HG03108 (cell line): ENCODE measurements at regions not wholly inside any gene's neighbourhood (a gene's known extent, or its start where the extent isn't known, plus 50 kb on each side); places are given as distances from the start of the nearest gene placed in this dataset.

Experiments used
- ATAC-seq: cut with Tn5 transposase; IDR thresholded peaks from one replicate; pipeline ENCODE4 v1.9.1; 2021; ENCODE audit warnings: moderate library complexity; ENCODE audit not compliant: unreplicated experiment

DNA sequence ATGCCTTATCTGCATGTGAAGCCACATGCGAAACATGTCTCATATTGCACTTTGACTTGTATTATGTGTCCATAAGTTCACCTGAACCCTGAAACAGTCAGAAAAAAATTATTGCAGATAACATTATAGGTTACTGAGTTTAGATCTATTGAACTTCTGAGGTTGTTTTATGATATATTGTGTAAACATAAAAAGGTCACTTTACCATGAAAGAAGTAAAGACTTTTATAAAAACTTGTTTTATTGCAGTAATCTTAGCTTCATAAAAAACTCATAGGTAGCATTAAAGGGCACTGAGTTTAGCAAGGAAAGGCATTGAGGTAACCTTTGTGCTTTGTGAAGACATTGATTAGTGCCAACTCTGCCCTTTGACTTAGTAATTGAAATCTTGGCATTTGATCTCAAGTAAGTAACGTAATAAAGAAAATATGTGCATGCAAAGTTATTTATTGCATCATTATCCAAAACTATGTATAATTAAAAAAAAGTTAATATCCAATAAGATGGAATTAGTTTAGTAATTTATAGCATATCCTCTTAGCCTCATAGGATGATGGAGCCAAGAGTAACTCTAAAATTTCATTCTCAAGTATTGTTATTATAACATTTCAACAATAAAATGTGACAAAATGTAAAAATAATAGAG lies 313.3 kb upstream of the ATP2B1 start:
- ATAC-seq = no peak

DNA sequence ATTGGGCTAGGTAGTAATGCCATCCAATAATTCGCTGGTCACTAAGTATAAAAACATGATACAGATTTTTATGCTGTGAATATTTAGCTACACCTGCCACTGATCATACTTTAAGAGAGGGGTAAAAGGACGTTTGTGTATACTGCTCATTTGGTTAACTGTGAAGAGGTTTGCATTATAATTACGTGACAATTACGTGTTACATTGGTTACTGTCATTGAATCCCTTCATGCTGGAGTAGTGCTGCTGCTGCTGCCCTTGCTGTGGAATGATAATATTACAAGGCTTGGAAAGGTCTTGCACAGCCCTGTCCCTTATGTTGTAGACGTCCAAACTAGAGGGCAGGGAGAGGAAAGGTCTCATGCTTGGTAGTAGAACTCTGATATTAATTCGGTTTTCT lies 312.2 kb upstream of the ATP2B1 start:
- ATAC-seq = no peak

DNA sequence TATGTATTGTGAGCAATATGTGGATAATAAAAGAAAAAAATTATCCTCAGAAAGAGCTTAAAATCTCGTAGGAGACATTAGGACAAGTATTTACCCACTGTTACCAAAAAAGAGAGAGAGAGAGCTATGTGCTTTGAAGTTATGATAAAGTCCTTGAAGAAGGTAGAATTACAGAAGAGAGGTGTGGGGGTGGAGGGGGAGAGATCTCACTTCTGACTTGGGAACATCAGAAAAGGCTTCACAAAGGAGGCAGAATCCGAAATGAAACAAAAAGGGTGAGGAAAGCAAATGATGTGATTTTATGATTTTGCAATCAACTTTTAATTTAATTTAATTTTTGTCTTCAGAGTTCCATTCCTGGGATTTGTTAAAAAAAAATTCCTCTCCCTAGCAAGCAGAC lies 311.8 kb upstream of the ATP2B1 start:
- no peak for ATAC-seq

DNA sequence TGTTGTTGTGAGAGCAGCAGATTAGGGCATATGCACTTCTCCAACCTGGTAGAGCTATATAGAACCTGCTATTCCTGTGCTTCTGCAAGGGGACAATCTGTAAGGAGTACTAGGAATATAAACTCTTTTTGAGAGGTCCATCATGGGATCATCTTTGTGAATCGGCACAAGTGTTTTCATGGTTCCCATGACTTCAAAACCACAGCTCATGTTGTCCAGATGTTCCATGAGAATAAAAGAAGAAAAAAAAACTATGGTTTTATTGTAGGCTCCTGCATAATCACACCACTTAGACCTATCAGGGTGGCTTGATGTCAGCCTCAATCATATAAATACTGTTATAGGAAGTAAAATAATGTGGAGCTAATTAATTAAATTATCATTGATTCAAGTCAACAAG lies 311.4 kb upstream of the ATP2B1 start:
- ATAC-seq = no peak

DNA sequence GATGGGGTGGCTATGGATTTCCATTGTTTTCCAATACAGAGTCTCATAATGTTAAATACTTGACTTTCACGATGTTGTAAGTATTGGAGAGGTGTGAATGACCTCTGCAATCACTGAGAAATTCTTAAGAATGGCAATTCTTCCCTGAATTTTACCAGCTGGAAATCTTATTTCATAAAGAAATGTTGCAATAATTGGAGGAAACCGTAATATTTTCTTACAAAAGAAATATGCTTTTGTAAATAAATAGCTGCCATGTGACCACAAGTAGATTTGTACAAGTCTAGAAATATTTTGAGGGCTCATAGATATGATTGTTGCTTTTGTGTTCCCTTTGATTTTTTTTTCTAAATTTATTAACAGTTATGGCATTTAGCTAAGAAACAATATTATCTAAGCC lies 308.7 kb upstream of the ATP2B1 start:
- no peak for ATAC-seq

DNA sequence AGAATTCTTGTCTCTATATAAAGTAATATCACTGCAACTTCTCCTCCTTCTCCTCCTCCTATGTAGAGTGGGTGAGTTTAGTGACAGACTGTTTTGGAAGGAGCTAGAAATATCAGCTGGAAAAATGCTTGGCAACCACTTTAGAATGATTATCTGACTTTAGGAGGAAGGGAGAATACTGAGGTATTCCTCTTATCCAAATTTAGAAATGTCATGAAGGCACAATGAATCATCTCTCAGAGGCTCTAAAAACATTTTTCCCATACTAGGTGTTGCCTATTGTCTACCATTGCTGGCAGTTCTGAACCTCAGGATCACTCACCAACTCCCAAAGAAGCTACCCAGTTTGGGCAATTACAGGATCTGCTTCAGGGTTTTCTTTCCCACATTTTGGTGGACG lies 306.6 kb upstream of the ATP2B1 start:
- ATAC-seq = no peak

DNA sequence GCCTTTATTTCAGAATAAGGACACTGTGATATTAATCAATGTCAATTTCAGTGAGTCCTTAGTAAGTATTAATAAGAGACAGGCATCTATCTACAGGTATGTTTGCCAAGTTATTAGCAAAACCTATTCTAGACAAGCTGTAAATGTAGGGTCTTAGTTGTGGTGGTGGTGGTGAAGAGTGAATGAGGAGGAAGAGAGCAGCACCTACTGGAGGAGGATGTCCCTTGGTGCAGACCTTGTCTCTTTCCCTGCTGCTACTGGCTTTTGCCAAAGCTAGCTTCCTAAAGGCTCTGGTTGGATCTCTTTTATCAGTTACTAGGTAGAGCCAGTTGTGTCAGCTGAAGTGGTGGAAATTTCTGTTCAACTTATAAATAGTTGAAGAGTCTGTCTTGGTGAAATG lies 304.8 kb upstream of the ATP2B1 start:
- ATAC-seq = no peak

DNA sequence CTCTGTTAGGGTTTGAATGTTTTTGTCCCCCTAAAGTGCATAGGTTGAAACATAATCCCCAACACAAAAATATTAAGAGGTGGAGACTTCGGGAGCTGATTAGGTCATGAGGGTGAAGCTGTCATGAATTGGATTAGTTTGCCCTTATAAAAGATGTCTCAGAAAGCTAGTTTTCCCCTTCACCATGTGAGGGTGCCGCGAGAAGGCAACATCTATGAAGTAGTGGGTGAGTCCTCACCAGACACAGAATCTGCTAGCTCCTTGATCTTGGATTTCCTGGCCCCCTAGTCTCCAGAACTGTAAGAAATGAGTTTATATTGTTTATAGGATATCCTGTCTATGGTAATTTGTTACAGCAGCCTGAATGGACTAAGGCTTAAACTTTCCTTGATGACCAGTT lies 301.5 kb upstream of the ATP2B1 start:
- ATAC-seq = no peak

DNA sequence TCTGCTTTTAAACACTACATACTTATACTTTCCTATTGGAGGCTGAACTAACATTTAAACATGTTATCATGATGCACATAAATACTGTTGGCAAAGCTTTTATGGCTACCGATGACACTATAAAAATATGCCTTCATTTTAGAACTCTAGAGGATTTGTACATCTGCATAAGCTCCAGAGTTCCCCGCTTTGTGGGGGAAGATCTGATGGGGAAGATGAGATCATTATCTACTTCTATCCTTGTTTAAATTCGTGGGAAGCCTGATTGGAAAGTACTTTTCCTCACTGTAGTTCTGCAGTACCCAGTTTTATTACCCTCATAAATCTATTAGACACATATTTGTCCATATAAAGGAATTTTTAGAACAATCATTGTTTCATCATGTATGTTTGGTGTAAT lies 299.6 kb upstream of the ATP2B1 start:
- no peak for ATAC-seq

DNA sequence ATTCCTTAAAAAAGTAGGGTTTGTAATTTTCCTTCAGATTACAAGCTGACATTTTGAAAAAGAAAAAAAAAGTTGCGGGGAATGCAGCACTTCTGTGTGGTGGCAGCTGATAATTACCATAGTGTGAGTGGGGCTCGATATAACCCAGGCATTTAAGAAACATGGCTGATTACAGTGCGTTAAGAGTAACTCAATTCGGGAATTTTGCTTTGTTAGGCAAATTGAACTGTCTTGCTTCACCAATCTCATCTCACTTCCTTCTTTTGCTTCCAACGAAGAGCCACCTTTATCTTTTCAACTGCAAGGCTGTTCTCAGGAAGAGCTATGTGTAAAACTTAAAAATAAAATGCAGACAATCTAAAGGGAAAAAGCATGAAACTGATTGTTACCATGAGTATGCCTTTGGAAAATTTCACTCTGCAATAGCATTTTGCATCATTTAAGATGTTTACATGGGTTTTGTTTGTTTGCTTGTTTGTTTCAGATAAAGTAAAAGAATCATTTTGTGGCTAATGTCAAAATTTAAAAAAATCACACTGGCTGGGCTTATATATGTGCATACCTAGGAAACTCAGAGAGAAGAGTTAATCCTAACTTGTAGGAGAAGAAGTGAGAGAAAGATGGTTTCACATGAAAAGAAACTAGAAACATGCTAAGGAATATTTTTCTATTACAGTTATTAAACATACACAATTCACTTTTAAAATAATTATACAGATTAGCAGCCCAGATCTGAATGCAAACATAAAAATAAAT lies 295.9 kb upstream of the ATP2B1 start:
- no peak for ATAC-seq

DNA sequence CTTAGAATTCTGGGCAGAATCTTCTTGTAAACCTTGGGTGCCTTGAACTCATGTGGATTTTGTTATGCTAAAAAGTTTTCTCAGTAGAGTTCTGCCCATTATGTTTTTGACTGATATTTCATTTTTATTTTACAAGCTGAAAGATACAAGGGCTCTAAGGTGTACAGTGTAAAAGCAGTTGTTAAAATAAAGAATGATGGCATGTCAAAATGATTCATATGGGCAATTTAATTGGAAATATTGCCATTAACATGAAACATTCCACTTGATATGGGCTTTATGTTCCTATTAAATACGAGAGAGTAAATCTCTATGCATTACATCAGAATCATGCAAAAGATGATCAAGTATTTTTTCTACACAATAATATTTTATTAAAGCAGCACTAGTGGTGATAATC lies 295.1 kb upstream of the ATP2B1 start:
- ATAC-seq = no peak

DNA sequence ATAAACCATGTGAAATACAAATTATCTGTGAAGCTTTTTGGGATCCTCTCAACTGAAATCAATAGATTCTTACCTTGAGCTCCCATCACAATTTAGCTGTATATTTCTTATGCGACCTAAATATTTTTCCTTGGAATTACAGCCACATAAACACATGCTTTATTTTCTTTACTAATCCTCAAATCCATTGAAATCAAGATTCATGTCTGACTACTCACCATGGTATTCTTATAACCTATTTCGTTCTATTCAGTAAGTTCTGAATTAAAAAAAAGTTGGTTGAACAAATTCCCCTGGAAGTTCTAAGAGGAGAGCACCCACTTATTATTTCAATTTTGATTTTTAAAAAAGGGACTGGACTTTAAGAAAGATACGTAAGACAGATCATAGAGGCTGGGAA lies 292.1 kb upstream of the ATP2B1 start:
- ATAC-seq = no peak

DNA sequence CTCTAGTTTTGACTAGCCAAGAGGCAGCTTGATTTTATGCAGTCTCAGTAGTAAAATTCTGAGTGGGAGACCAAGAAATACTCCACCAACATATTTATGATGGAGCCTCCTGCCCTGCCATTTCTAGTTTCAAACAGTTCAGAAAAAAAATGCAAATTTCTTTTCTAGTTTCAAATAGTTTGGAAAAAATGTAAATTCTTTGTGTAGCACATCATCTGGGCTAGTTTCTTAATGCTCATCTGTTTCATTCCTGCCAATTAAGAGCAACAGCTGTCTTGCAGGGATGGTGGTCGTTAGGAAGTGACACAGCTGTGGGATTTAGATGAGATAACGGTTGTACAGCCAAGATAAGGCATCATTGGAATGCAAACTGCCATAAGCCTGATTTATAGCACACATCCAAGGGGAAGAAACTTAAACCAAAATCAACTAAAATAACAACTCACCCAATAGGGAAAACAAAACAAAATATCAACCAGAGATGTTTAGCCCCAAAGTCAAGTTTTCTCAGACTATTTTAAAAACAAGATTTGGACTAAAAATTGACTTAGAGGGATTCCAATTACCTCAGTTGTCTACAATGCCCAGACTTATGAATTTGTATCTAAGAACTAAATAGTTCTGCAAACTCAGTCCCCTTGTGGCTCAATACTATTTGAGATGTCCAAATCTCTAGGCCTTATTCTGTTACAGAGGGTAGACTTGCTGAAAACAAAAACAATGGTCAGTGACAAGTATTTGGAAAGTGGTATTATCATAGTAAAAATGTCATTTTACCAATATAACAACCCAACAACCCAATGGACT lies 291.3 kb upstream of the ATP2B1 start:
- ATAC-seq = no peak

DNA sequence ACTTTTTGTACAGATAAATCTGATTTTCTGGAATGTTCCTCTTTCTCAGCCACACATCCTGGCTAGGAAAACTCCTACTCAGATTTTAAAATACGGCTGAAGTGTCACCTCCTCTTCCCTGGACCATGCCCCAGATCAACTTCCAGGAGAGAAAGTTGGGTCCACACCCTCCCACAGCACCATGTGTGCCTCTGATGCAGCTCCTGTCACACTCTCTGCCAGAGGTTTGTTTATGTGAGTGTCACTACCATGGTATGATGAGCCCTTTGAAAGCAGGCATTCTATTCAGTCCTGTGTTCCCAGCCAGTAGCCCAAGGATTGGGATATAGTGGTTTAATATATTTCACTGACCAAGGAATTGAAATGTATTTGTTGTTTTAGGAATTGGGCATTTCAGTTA lies 287.2 kb upstream of the ATP2B1 start:
- ATAC-seq = no peak

DNA sequence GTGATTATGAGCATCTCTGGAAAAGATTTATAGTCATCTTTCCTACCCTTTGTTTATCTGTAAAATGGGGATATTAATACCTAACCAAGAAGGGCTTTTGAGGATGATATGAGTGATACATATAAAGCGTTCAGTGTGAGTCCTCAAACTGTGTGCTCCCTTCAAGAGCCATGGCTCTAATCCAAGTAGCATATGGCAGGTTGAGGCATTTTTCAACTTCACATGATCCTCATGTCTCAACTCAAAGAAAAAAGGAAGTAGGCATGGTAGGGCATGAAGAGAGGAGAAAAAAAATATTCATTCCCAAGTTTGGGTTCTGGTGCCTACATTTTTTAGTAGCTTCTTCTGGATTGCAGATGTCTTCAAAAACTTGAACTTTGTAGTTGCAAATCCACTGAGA lies 286.3 kb upstream of the ATP2B1 start:
- ATAC-seq = no peak

DNA sequence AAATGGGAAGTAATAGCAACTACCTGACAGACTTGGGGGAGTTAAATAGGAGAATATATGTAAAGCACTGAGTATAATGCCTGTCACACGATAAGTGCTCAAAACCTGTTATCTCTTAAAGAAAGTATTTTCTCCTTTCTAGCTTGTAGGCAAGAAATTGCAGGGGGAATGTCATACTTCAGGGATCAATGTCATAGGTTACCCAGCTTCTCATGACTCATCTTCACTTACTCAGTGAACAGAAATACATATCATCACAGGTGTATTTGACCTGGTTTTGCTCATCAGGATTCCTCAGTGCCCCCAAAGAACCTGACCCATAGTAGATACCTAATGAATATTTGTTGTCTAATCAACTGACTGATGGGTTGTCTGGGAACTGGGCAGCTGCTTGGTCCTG lies 285.0 kb upstream of the ATP2B1 start:
- ATAC-seq = no peak

DNA sequence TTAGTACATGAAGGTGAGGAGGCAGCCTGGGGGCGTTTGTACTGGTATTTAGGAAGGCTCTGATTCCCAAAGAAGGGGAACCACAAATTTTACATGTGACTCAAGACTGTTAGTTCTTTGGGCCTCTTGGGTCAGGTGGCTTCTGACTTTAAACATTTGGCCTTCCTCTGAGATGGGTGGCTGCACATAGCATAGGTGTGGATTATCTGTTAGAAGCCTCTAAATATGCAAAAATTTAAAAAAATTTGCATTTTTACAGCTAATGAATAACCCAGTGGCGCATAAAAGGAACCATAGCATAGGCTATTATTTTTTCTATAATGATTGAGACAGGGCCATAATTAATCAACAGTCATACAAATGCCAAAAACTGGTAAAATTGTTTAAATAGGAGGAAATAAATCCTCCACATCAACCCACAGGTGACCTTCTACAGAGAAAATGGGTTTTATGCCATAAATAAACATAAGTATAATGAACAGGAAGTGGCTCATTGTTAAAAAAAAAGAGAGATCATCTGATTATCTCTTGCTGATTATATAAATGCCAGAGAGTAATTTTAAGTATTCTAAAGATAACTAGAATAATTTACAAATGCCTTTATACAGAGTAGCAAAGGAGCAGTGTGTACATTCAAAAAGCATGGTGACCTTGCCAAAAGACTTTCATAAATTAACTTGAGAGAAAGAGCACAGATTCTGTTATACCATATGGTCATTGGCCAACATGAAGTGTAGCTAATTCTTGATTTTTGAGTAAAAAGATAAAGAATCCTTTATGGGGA lies 284.2 kb upstream of the ATP2B1 start:
- no peak for ATAC-seq

DNA sequence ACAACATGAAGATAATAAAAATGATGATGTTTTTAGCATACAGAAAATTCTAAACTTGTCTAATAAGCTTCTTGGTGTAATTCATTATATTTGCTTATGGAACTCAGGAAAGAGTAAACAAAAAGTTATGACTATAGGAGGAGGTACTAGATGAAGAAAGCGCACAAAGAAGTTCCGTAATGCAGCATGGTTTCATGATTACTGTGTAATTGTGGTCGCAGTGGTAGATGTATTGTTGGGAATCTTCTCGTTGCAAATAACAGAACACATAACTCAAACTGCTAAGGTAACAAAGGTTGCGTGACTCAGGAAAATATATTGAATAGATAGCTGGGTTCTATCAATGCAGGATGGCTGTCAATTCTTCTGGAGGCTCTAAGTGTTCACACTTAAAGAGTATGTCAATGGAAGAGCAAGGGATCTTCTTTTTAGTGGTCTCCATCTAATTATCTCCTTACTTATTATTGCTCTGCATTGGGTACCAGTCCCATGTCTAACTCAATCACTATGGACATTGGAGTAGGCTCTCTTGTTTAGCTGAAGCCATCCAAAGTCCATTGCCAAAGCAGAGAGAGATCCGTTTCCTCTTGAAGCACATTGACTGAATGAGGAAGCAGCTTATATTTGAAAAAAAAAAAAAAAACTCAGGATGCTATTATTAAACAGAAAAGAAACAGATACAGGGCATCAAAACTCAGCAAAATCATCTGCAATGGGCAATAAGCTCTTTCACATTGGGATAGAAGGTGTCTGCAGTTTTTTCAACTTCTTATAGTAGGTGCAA lies 283.4 kb upstream of the ATP2B1 start:
- ATAC-seq = no peak

DNA sequence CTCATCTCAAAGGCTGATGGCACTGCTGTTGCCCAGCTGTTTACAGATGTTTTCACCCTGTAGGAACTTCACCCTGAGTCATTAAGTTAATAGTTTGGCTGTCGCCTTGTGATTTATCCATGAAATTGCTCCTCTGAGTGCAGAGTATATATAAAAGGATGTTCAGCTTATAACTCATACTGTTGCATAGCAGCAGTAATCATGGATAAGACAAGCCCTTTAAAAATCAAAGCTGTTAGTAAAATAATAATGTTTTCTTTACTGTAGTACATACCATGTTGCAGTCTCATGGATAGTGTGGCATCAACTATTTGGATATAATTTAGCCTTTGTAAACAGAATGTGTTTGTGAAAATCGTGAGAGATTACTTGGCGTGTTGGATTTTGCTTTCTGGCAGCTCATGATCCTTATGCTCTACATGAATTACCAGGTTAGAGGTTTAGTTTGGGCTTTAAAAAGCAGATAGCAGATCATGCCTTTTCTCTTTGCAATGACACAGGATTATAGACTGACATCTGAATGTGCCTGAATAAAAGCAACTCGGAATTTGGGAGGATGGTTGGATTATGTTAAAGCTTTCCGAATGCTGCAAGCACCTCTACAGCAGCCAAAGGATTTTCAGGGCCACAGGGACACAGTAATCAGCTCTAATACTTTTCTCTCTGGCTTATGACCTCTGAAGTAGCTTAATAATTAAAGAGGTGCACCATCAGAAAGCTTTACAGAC lies 279.7 kb upstream of the ATP2B1 start:
- ATAC-seq = no peak

DNA sequence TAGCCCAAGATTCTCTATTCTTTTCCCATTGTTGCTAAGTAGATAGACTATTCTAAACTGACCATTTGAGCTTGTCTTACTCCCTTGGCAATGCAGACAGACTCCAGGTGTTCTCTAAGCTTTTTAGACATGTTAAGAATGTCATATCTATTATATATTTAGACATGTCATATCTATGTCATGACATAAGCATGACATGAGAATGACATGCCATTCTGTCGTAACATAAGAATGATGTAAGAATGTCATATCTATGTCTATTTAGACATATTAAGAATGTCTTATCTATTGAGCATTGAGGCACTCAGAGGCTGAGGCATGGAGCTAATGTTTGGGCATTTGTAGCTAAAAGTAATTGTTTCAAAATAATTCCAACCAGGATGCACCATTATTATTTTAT lies 277.3 kb upstream of the ATP2B1 start:
- ATAC-seq = no peak
